ENCODE measurements at regions not wholly inside any gene's neighbourhood (a gene's known extent, or its start where the extent isn't known, plus 50 kb on each side); places are given as distances from the start of the nearest gene placed in this dataset.

GRCh38 chr4:181677201-181677600 is 566.0 kb upstream of the TENM3 start:
- TF ChIP-seq SUZ12 (IDR thresholded peaks at IDR 0.05; ENCODE audit: extremely low read depth, insufficient read depth, insufficient read length) (no peak), YY1 (IDR thresholded peaks at IDR 0.05; ENCODE audit: insufficient read depth, insufficient read length) (no peak), ZNF274 (IDR thresholded peaks at IDR 0.05; ENCODE audit: low read depth, low read length) (no peak)
- no peaks in the 10 kb centered on the region for H3K9me3 ChIP-seq (ENCODE audit: insufficient read depth, low read length)
- H3K36me3 ChIP-seq (ENCODE audit: insufficient read depth, insufficient read length, low read length) = no peaks in the 10 kb centered on the region
- no peak for DNase-seq (ENCODE audit: low read depth, low spot score)
- no peaks in the 10 kb centered on the region for H3K27me3 ChIP-seq (ENCODE audit: insufficient read depth, insufficient read length)
- no peak overlapping the region for H3K9ac ChIP-seq (ENCODE audit: insufficient read length, low read depth)
- H3K4me3 ChIP-seq (ENCODE audit: insufficient read length, low read depth) = no peak overlapping the region
- no peaks in the 10 kb centered on the region for H3K4me1 ChIP-seq (ENCODE audit: insufficient read depth, insufficient read length)

- TF ChIP-seq YY1 (IDR thresholded peaks at IDR 0.05; ENCODE audit: insufficient read depth, insufficient read length) (no peak), SUZ12 (IDR thresholded peaks at IDR 0.05; ENCODE audit: extremely low read depth, insufficient read depth, insufficient read length) (no peak), ZNF274 (IDR thresholded peaks at IDR 0.05; ENCODE audit: low read depth, low read length) (no peak)
- Histone ChIP-seq H3K36me3 (ENCODE audit: insufficient read depth, insufficient read length, low read length) (no peaks in the 10 kb centered on the region), H3K9me3 (ENCODE audit: insufficient read depth, low read length) (no peaks in the 10 kb centered on the region), H3K9ac (ENCODE audit: insufficient read length, low read depth) (no peak overlapping the region), H3K4me1 (ENCODE audit: insufficient read depth, insufficient read length) (no peaks in the 10 kb centered on the region), H3K27me3 (ENCODE audit: insufficient read depth, insufficient read length) (no peaks in the 10 kb centered on the region), H3K4me3 (ENCODE audit: insufficient read length, low read depth) (no peak overlapping the region)
- DNase-seq (ENCODE audit: low read depth, low spot score) = no peak
Observed at GRCh38 chr4:181677621-181678020, 565.6 kb upstream of the TENM3 start.

GRCh38 chr4:181679754-181680153 is 563.4 kb upstream of the TENM3 start:
- Histone ChIP-seq H3K9ac (ENCODE audit: insufficient read length, low read depth) (no peak overlapping the region), H3K4me3 (ENCODE audit: insufficient read length, low read depth) (no peak overlapping the region), H3K4me1 (ENCODE audit: insufficient read depth, insufficient read length) (no peaks in the 10 kb centered on the region), H3K36me3 (ENCODE audit: insufficient read depth, insufficient read length, low read length) (no peaks in the 10 kb centered on the region), H3K27me3 (ENCODE audit: insufficient read depth, insufficient read length) (no peaks in the 10 kb centered on the region), H3K9me3 (ENCODE audit: insufficient read depth, low read length) (no peaks in the 10 kb centered on the region)
- DNase-seq (ENCODE audit: low read depth, low spot score) = no peak
- TF ChIP-seq ZNF274 (IDR thresholded peaks at IDR 0.05; ENCODE audit: low read depth, low read length) (no peak), YY1 (IDR thresholded peaks at IDR 0.05; ENCODE audit: insufficient read depth, insufficient read length) (no peak), SUZ12 (IDR thresholded peaks at IDR 0.05; ENCODE audit: extremely low read depth, insufficient read depth, insufficient read length) (no peak)

GRCh38 chr4:181682367-181683047 is 560.7 kb upstream of the TENM3 start:
- Histone ChIP-seq H3K4me1 (ENCODE audit: insufficient read depth, insufficient read length) (no peaks in the 10 kb centered on the region), H3K4me3 (ENCODE audit: insufficient read length, low read depth) (no peak overlapping the region), H3K9me3 (ENCODE audit: insufficient read depth, low read length) (no peaks in the 10 kb centered on the region), H3K36me3 (ENCODE audit: insufficient read depth, insufficient read length, low read length) (no peaks in the 10 kb centered on the region), H3K27me3 (ENCODE audit: insufficient read depth, insufficient read length) (no peaks in the 10 kb centered on the region), H3K9ac (ENCODE audit: insufficient read length, low read depth) (no peak overlapping the region)
- TF ChIP-seq SUZ12 (IDR thresholded peaks at IDR 0.05; ENCODE audit: extremely low read depth, insufficient read depth, insufficient read length) = no peak
- DNase-seq (ENCODE audit: low read depth, low spot score) = no peak

GRCh38 chr4:181684310-181684709 is 558.9 kb upstream of the TENM3 start:
- no peaks in the 10 kb centered on the region for H3K4me1 ChIP-seq (ENCODE audit: insufficient read depth, insufficient read length)
- no peak overlapping the region for H3K9ac ChIP-seq (ENCODE audit: insufficient read length, low read depth)
- TF ChIP-seq YY1 (IDR thresholded peaks at IDR 0.05; ENCODE audit: insufficient read depth, insufficient read length) = no peak
- TF ChIP-seq ZNF274 (IDR thresholded peaks at IDR 0.05; ENCODE audit: low read depth, low read length) = no peak
- no peak for TF ChIP-seq SUZ12 (IDR thresholded peaks at IDR 0.05; ENCODE audit: extremely low read depth, insufficient read depth, insufficient read length)
- H3K4me3 ChIP-seq (ENCODE audit: insufficient read length, low read depth) = no peak overlapping the region
- H3K9me3 ChIP-seq (ENCODE audit: insufficient read depth, low read length) = no peaks in the 10 kb centered on the region
- no peaks in the 10 kb centered on the region for H3K36me3 ChIP-seq (ENCODE audit: insufficient read depth, insufficient read length, low read length)
- no peak for DNase-seq (ENCODE audit: low read depth, low spot score)
- no peaks in the 10 kb centered on the region for H3K27me3 ChIP-seq (ENCODE audit: insufficient read depth, insufficient read length)

GRCh38 chr4:181685461-181685860 is 557.7 kb upstream of the TENM3 start:
- TF ChIP-seq ZNF274 (IDR thresholded peaks at IDR 0.05; ENCODE audit: low read depth, low read length) (no peak), SUZ12 (IDR thresholded peaks at IDR 0.05; ENCODE audit: extremely low read depth, insufficient read depth, insufficient read length) (no peak), YY1 (IDR thresholded peaks at IDR 0.05; ENCODE audit: insufficient read depth, insufficient read length) (no peak)
- Histone ChIP-seq H3K36me3 (ENCODE audit: insufficient read depth, insufficient read length, low read length) (no peaks in the 10 kb centered on the region), H3K9me3 (ENCODE audit: insufficient read depth, low read length) (no peaks in the 10 kb centered on the region), H3K4me3 (ENCODE audit: insufficient read length, low read depth) (no peak overlapping the region), H3K9ac (ENCODE audit: insufficient read length, low read depth) (no peak overlapping the region), H3K4me1 (ENCODE audit: insufficient read depth, insufficient read length) (no peaks in the 10 kb centered on the region), H3K27me3 (ENCODE audit: insufficient read depth, insufficient read length) (no peaks in the 10 kb centered on the region)
- DNase-seq (ENCODE audit: low read depth, low spot score) = no peak

GRCh38 chr4:181685911-181686310 is 557.3 kb upstream of the TENM3 start:
- no peaks in the 10 kb centered on the region for H3K9me3 ChIP-seq (ENCODE audit: insufficient read depth, low read length)
- H3K4me1 ChIP-seq (ENCODE audit: insufficient read depth, insufficient read length) = no peaks in the 10 kb centered on the region
- H3K4me3 ChIP-seq (ENCODE audit: insufficient read length, low read depth) = no peak overlapping the region
- no peak for TF ChIP-seq YY1 (IDR thresholded peaks at IDR 0.05; ENCODE audit: insufficient read depth, insufficient read length)
- TF ChIP-seq SUZ12 (IDR thresholded peaks at IDR 0.05; ENCODE audit: extremely low read depth, insufficient read depth, insufficient read length) = no peak
- no peak for TF ChIP-seq ZNF274 (IDR thresholded peaks at IDR 0.05; ENCODE audit: low read depth, low read length)
- DNase-seq (ENCODE audit: low read depth, low spot score) = no peak
- H3K27me3 ChIP-seq (ENCODE audit: insufficient read depth, insufficient read length) = no peaks in the 10 kb centered on the region
- H3K9ac ChIP-seq (ENCODE audit: insufficient read length, low read depth) = no peak overlapping the region
- no peaks in the 10 kb centered on the region for H3K36me3 ChIP-seq (ENCODE audit: insufficient read depth, insufficient read length, low read length)

Measured in NT2/D1 (cell line).